Fibroblast of mammary gland (primary cell): ENCODE measurements at regions not wholly inside any gene's neighbourhood (a gene's known extent, or its start where the extent isn't known, plus 50 kb on each side); places are given as distances from the start of the nearest gene placed in this dataset.
"Not testable (repeated sequence)": the region's sequence is repeated elsewhere in the genome, so short reads cannot be mapped to it uniquely, and the experiment has no call there.

Experiments
- DNase-seq: peaks from one replicate; pipeline ENCODE4 v3.0.0-alpha.2; 2010; ENCODE audit warnings: low read depth
- H3K4me3 ChIP-seq: 2 replicates; pipeline ENCODE4 v1.5.1; 2011; ENCODE audit warnings: low read depth, mild to moderate bottlenecking, low read length, moderate library complexity; ENCODE audit not compliant: control insufficient read depth
- CTCF ChIP-seq: conservative IDR thresholded peaks from 2 replicates; pipeline ENCODE4 v1.5.1; 2011; ENCODE audit warnings: low read depth, low read length, inconsistent platforms; ENCODE audit not compliant: control insufficient read depth, insufficient read depth

- no peak for TF ChIP-seq CTCF
- H3K4me3 ChIP-seq: no peak overlapping the region
- DNase-seq: no peak
Observed at GRCh38 chr18:55974521-55974920, 386.5 kb upstream of the TCF4 start.

GRCh38 chr18:55968550-55968949 is 380.6 kb upstream of the TCF4 start:
- peak; percentile 74 for DNase-seq
- no peak for TF ChIP-seq CTCF
- H3K4me3 ChIP-seq: no peak overlapping the region

- H3K4me3 ChIP-seq: no peak overlapping the region
- TF ChIP-seq CTCF: no peak
- no peak for DNase-seq
Observed at GRCh38 chr18:55967019-55967418, 379.0 kb upstream of the TCF4 start.

GRCh38 chr18:55964171-55964570 is 376.2 kb upstream of the TCF4 start:
- TF ChIP-seq CTCF: no peak
- no peak for DNase-seq
- no peak overlapping the region for H3K4me3 ChIP-seq

- no peak overlapping the region for H3K4me3 ChIP-seq
- no peak for DNase-seq
- no peak for TF ChIP-seq CTCF
Observed at GRCh38 chr18:55953326-55953725, 365.3 kb upstream of the TCF4 start.

GRCh38 chr18:55951738-55952137 is 363.7 kb upstream of the TCF4 start:
- H3K4me3 ChIP-seq, DNase-seq: not testable (repeated sequence)

GRCh38 chr18:55950379-55951166 is 362.6 kb upstream of the TCF4 start:
- no peak for TF ChIP-seq CTCF
- no peak overlapping the region for H3K4me3 ChIP-seq
- no peak for DNase-seq
